ENCODE measurements at regions not wholly inside any gene's neighbourhood (a gene's known extent, or its start where the extent isn't known, plus 50 kb on each side); places are given as distances from the start of the nearest gene placed in this dataset.

DNA sequence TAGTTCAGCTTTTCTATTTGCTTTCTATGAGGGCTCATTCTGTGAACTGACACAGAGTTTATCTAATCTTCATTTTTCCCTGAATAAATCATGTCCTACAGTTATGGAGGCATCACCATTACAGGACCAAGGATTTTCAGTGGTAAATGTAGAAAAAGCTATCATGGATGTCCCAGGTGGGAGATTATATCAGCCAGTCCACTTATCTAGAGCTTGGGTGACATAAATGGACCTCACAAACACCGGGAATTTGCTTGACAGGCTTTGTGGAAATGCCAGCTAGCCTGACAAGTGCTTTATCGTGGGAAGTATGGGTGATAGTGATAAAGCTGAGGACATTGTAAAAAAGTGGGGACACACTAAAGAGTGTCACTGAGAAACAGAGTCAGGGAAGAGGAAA, 1015.2 kb upstream of the SLIT2 start:
- TF ChIP-seq SIN3A (IDR thresholded peaks at IDR 0.05; ENCODE audit: borderline replicate concordance, insufficient read depth, low read length) (no peak), FOXP2 (optimal IDR thresholded peaks at IDR 0.05; ENCODE audit: borderline replicate concordance, extremely low read depth, extremely low read length, insufficient read depth) (no peak), POLR2AphosphoS5 (IDR thresholded peaks at IDR 0.05; ENCODE audit: low read depth, low read length) (no peak), REST (IDR thresholded peaks at IDR 0.05; ENCODE audit: insufficient read depth in 1 of 2, low read depth in 2 of 2, low read length in 2 of 2) (no peak), TAF1 (IDR thresholded peaks at IDR 0.05; ENCODE audit: borderline replicate concordance, insufficient read depth, low read length) (no peak)

GRCh38 chr4:19230906-19231545, 1020.7 kb upstream of the SLIT2 start:
- TF ChIP-seq FOXP2 (optimal IDR thresholded peaks at IDR 0.05; ENCODE audit: borderline replicate concordance, extremely low read depth, extremely low read length, insufficient read depth) (no peak), SIN3A (IDR thresholded peaks at IDR 0.05; ENCODE audit: borderline replicate concordance, insufficient read depth, low read length) (no peak), TAF1 (IDR thresholded peaks at IDR 0.05; ENCODE audit: borderline replicate concordance, insufficient read depth, low read length) (no peak), REST (IDR thresholded peaks at IDR 0.05; ENCODE audit: insufficient read depth in 1 of 2, low read depth in 2 of 2, low read length in 2 of 2) (no peak), POLR2AphosphoS5 (IDR thresholded peaks at IDR 0.05; ENCODE audit: low read depth, low read length) (no peak)

- TF ChIP-seq REST (IDR thresholded peaks at IDR 0.05; ENCODE audit: insufficient read depth in 1 of 2, low read depth in 2 of 2, low read length in 2 of 2): no peak
- no peak for TF ChIP-seq POLR2AphosphoS5 (IDR thresholded peaks at IDR 0.05; ENCODE audit: low read depth, low read length)
- TF ChIP-seq FOXP2 (optimal IDR thresholded peaks at IDR 0.05; ENCODE audit: borderline replicate concordance, extremely low read depth, extremely low read length, insufficient read depth): no peak
- no peak for TF ChIP-seq SIN3A (IDR thresholded peaks at IDR 0.05; ENCODE audit: borderline replicate concordance, insufficient read depth, low read length)
- no peak for TF ChIP-seq TAF1 (IDR thresholded peaks at IDR 0.05; ENCODE audit: borderline replicate concordance, insufficient read depth, low read length)
Measured at GRCh38 chr4:19227701-19228100, 1024.0 kb upstream of the SLIT2 start.

- TF ChIP-seq SIN3A (IDR thresholded peaks at IDR 0.05; ENCODE audit: borderline replicate concordance, insufficient read depth, low read length): no peak
- TF ChIP-seq TAF1 (IDR thresholded peaks at IDR 0.05; ENCODE audit: borderline replicate concordance, insufficient read depth, low read length): no peak
- no peak for TF ChIP-seq POLR2AphosphoS5 (IDR thresholded peaks at IDR 0.05; ENCODE audit: low read depth, low read length)
- no peak for TF ChIP-seq FOXP2 (optimal IDR thresholded peaks at IDR 0.05; ENCODE audit: borderline replicate concordance, extremely low read depth, extremely low read length, insufficient read depth)
- TF ChIP-seq REST (IDR thresholded peaks at IDR 0.05; ENCODE audit: insufficient read depth in 1 of 2, low read depth in 2 of 2, low read length in 2 of 2): no peak
Measured at GRCh38 chr4:19224820-19225219, 1026.9 kb upstream of the SLIT2 start.

All from PFSK-1 (cell line).